ENCODE measurements at regions not wholly inside any gene's neighbourhood (a gene's known extent, or its start where the extent isn't known, plus 50 kb on each side); places are given as distances from the start of the nearest gene placed in this dataset.

DNA sequence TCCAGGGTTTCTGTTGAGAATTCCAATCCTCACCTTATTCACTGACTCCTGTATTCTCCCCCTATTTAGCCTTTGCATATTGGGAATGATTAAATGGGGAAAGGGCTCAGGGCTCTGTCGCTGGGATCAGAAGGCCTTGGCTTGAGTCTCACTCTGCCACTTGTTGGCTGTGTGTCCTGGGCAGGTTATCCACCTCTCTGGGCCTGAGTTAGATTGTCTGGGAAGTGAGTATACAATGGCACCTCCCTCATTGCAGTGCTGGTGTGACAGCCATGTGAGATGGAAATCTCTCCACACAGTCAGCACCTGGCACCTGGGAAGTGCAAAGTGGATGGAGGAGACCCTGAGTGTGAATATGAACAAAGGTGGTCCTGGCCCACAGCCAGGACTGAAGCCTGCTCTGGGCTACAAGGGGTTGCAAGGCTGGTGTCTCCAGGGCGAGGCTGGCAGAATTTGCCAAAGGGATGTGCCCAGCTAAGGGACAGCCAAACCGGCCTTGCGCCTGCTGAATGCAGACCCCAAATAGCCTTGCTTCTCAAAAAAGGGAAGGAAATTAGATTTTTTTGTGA lies 200.0 kb upstream of the PMEPA1 start:
- DNase-seq, result no peak

GRCh38 chr20:57908704-57909630 lies 199.2 kb upstream of the PMEPA1 start:
- no peak for DNase-seq

DNA sequence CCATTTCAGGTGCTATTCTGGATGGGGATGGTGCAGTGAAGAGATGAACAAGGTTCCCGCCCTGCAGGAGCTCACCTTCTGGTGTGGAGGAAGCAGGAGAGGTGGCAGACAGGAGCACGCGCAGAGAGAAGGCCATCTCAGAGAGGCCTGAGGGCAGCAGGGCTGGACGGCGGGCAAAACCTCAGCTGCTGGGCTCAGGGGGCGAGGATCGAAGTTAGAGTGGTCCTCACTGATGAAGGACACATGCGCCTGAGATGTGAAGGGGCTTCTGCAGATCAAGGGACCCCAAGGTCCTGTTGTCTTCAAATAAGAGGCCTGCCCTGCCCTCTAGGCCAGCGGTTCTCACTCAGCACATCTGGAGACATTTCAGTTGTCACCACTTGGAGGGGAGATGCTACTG lies 198.4 kb upstream of the PMEPA1 start:
- DNase-seq, result no peak

- no peak for DNase-seq
Observed at GRCh38 chr20:57907131-57908000, 197.6 kb upstream of the PMEPA1 start.

GRCh38 chr20:57905448-57905847 lies 195.6 kb upstream of the PMEPA1 start:
- DNase-seq, result no peak

GRCh38 chr20:57904314-57905105 lies 194.7 kb upstream of the PMEPA1 start:
- DNase-seq, result no peak

DNA sequence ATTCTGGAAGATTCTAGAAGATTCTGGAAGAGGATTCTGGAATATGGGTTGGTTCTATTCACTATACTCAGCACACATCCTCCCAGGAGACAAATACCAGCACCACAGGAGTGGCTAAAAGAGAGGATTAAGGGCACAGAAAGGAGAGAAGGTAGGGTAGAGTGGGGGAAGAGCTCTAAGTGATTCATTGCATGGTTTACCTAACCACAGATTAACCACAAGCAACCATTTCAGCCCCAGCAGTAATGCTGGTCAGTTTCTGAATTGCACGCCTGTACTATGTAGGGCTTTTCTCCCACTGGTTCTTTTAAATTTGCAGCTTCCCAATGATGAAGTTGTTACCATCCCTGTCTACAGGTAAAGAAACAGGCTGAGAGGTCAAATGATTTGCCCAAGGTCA lies 192.7 kb upstream of the PMEPA1 start:
- DNase-seq, result no peak

DNA sequence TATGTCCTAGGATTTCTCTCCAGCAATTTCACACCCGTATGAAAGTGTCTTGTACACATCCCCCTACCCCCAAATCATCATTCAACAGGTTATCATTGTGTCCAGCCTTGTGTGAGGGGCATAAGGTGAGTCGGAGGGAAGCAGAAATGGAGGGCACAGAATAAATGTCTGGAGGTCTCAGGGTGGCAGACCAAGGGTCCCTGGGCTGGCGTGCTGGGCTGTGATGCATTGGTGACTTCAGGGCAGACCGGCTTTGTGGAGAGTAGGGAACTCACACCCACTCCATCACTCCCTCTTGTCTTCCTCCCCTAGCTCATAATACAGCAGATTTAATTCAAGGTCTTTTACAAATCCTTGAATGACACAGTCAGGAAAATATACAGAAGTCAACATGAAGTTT lies 191.7 kb upstream of the PMEPA1 start:
- DNase-seq, result no peak

- no peak for DNase-seq
Observed at GRCh38 chr20:57900226-57900905, 190.6 kb upstream of the PMEPA1 start.

- DNase-seq, result no peak
Observed at GRCh38 chr20:57899554-57899953, 189.7 kb upstream of the PMEPA1 start.

DNA sequence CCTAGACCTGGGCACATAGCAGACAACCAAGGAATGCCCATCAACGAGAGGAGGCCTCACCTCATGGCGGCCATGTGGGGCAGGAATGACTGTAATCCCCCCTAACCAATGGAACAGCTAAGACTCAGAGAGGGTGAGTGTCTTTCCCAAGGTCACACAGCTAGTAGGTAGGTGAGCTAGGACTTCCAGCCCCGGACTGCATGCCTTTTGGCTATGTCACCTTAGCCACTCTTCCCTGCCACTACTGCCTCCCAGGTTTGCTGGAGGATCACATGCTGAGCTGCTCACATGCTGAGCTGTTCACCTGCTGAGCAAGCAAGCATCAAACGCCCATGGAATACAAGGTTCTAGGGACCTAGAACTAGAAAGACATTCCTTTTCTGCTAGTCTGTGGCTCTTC lies 188.5 kb upstream of the PMEPA1 start:
- no peak for DNase-seq

DNA sequence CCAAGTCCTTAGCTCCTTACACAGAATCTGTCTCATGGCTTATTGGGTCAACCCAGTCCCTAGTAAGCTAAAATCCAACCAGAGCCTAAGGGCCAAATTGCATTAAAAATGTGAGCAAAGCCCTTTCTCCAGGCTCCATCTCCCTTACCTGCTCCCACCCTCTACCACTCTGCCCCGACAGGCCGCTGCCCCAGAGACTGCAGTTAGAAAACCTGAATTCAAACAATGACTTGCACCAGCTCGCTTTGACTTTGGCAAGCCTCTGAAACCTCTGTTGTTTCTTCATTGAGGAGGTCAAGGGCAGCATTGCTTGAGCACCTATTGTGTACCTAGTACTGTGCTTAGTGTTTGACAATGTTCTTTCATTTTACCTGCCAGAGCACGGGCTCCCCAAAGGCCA lies 188.1 kb upstream of the PMEPA1 start:
- DNase-seq, result no peak

- DNase-seq, result no peak
Observed at GRCh38 chr20:57897156-57897874, 187.5 kb upstream of the PMEPA1 start.

- DNase-seq, result no peak
Observed at GRCh38 chr20:57896563-57896962, 186.7 kb upstream of the PMEPA1 start.

DNA sequence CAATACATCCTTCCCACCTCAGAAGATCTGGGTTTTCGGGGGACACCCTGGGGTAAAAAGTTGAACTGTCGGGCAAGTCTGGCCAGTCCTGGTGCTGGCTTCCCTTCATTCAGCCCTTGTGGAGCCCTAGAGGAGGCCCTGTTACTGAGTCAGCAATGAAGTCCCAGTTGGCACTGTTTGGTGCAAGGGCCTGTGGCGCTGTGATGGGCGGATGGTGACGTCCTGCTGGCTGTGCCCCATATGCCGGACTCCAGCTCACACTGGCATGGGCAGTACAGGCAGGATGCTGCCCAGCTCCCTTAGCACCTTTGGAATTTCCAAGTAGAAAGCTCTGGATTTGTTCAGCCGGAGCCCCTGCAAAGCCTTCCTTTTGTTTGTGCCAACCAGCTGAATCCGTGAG lies 186.2 kb upstream of the PMEPA1 start:
- DNase-seq, result no peak

- DNase-seq, result no peak
Observed at GRCh38 chr20:57895161-57895855, 185.5 kb upstream of the PMEPA1 start.

GRCh38 chr20:57894522-57894921 lies 184.7 kb upstream of the PMEPA1 start:
- DNase-seq, result no peak

DNA sequence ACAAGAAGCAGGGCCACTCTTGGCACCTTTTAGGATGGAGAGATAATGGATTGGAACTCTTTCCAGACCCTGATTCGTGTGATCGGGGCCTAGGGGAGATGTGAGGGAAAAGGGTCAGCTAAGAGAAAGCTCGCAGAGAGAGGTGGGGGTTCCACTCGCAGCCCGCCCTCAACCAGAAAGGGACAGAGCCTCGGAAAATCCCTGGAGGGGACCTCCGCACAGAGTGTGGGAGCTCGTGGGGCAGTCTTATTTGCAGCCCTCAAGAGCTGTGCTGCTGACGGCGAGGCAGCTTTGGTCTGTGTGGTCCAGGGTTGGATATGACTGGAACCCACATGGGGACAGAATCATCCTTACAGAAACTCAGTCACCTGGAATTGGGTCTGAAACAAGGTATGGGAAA lies 184.3 kb upstream of the PMEPA1 start:
- DNase-seq, result no peak

- DNase-seq, result no peak
Observed at GRCh38 chr20:57893366-57893999, 183.7 kb upstream of the PMEPA1 start.

DNA sequence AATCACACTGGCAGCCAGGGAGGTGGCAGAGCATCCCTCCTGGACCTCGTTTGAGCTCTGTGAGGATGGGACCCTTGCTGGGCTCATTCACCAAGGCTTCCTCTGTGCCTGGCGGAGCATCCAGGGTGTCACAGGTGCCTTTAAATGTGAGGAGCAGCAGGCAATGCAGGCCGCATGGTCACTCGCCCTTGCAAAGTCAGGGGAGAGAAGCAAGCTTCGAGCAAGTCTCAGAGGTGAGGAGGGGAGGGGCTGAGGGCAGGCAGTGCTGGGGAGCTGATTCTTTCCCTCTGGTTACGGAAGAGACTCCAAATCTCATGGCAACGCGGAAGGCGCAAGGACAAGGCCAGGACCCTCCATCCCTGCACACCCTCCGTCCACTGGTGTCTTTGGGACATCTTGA lies 182.7 kb upstream of the PMEPA1 start:
- no peak for DNase-seq

Measured in amniotic stem cell (primary cell).